Endothelial cell of umbilical vein (primary cell): ENCODE measurements at regions not wholly inside any gene's neighbourhood (a gene's known extent, or its start where the extent isn't known, plus 50 kb on each side); places are given as distances from the start of the nearest gene placed in this dataset.

Source experiments
- BruUV-seq: library from RNA; stranded (reverse); fragments of 400-500 nt; replicated peaks from 2 replicates; lab custom pipeline; 2021; lab: Mats Ljungman, UMichigan
- CTCF ChIA-PET: fragments of 300-600, 350-600 bp; sonication (Branson Sonifier 250); formaldehyde crosslinking; loops from one replicate; lab custom pipeline; 2021; ENCODE audit warnings: antibody characterized with exemption, inconsistent platforms; lab: Charles Lee
- POLR2A ChIA-PET: fragments of 300-600, 350-600 bp; sonication (Branson Sonifier 250); formaldehyde crosslinking; loops from one replicate; lab custom pipeline; 2021; ENCODE audit warnings: antibody characterized with exemption, inconsistent platforms; lab: Charles Lee
- DNase-seq: peaks from one replicate; pipeline ENCODE4 v3.0.0-alpha.2; 2011; ENCODE audit warnings: low read depth, low spot score
- FAIRE-seq: peaks from 2 replicates; lab custom pipeline; 2011; peaks lifted over from hg19 to GRCh38; lab: Jason Lieb, UNC
- H2AFZ ChIP-seq: 2 replicates; pipeline ENCODE4 v1.6.0; 2012; ENCODE audit warnings: low read depth, low read length, control low read depth, inconsistent platforms
- H3K27ac ChIP-seq: 2 replicates; pipeline ENCODE4 v1.5.1; 2011; ENCODE audit warnings: low read depth, mild to moderate bottlenecking, control low read depth, low read length, moderate library complexity; ENCODE audit not compliant: insufficient read depth
- H3K27me3 ChIP-seq, 2 experiments: 2 replicates each; pipeline versions ENCODE4 v1.6.0 to v1.6.1; 2011; ENCODE audit warnings: low read length in 2 of 2, mixed read lengths in 1 of 2; ENCODE audit not compliant: control insufficient read depth in 2 of 2, insufficient read depth in 2 of 2
- H3K36me3 ChIP-seq, 2 experiments: 2 replicates in 1 of 2; 3 replicates in 1 of 2; pipeline ENCODE4 v1.5.1; 2011; ENCODE audit warnings: low read length in 2 of 2, mild to moderate bottlenecking in 1 of 2, moderate library complexity in 1 of 2; ENCODE audit not compliant: control insufficient read depth in 2 of 2, insufficient read depth in 2 of 2; ENCODE audit errors: extremely low read depth in 1 of 2
- H3K4me1 ChIP-seq: 3 replicates; pipeline ENCODE4 v1.5.1; 2011; ENCODE audit warnings: mild to moderate bottlenecking, low read length; ENCODE audit not compliant: control insufficient read depth, insufficient read depth; ENCODE audit errors: extremely low read depth
- H3K4me2 ChIP-seq: 2 replicates; pipeline ENCODE4 v1.6.1; 2011; ENCODE audit warnings: low read length, control low read depth, mixed read lengths; ENCODE audit not compliant: insufficient read depth
- H3K4me3 ChIP-seq, 3 experiments: fragments of 200-600 bp in 1 of 3; sonication (generic), shearing (Covaris generic) in 1 of 3; replicated peaks in 1 of 3; 2 replicates each; pipeline ENCODE4 v1.5.1; 2011 to 2016; ENCODE audit warnings: control low read depth in 3 of 3, low read length in 3 of 3, mild to moderate bottlenecking in 2 of 3, inconsistent platforms in 1 of 3, low read depth in 1 of 3, moderate library complexity in 1 of 3; ENCODE audit not compliant: insufficient read depth in 1 of 3
- H3K79me2 ChIP-seq: 2 replicates; pipeline ENCODE4 v1.6.0; 2012; ENCODE audit warnings: low read length, inconsistent platforms; ENCODE audit not compliant: control insufficient read depth, insufficient read depth
- H3K9ac ChIP-seq: replicated peaks from 2 replicates; pipeline ENCODE3; 2011; ENCODE audit warnings: low read length, control low read depth; ENCODE audit not compliant: insufficient read depth; ENCODE audit errors: extremely low read depth
- H3K9me1 ChIP-seq: replicated peaks from 3 replicates; pipeline ENCODE4 v1.6.0; 2011; ENCODE audit warnings: mild to moderate bottlenecking, low read length; ENCODE audit not compliant: control insufficient read depth, insufficient read depth; ENCODE audit errors: extremely low read depth
- H3K9me3 ChIP-seq: replicated peaks from 2 replicates; pipeline ENCODE4 v1.5.1; 2012; ENCODE audit warnings: low read length, inconsistent platforms; ENCODE audit not compliant: control insufficient read depth, insufficient read depth
- H4K20me1 ChIP-seq: replicated peaks from 2 replicates; pipeline ENCODE3; 2011; ENCODE audit warnings: mild to moderate bottlenecking, low read length; ENCODE audit not compliant: control insufficient read depth, insufficient read depth; ENCODE audit errors: extremely low read depth
- EZH2 ChIP-seq: IDR thresholded peaks from 2 replicates; pipeline ENCODE4 v1.6.1; 2012; ENCODE audit warnings: borderline replicate concordance, low read depth, mild to moderate bottlenecking, moderate library complexity, low read length, inconsistent platforms; ENCODE audit not compliant: severe bottlenecking
- FOS ChIP-seq: IDR thresholded peaks from 2 replicates; pipeline ENCODE4 v1.6.1; 2011; ENCODE audit warnings: mild to moderate bottlenecking, low read length, moderate library complexity, borderline replicate concordance; ENCODE audit not compliant: insufficient read depth
- GATA2 ChIP-seq: IDR thresholded peaks from 2 replicates; pipeline ENCODE4 v1.7.0; 2011; ENCODE audit warnings: low read depth, mild to moderate bottlenecking, moderate library complexity, mixed read lengths, low read length; ENCODE audit not compliant: insufficient read length, insufficient read depth
- JUN ChIP-seq: IDR thresholded peaks from 2 replicates; pipeline ENCODE4 v1.6.1; 2011; ENCODE audit warnings: borderline replicate concordance, low read depth; ENCODE audit not compliant: insufficient read length, insufficient read depth
- MYC ChIP-seq: IDR thresholded peaks from one replicate; pipeline ENCODE4 v1.6.1; 2011; ENCODE audit warnings: mild to moderate bottlenecking, low read depth, low read length
- POLR2A ChIP-seq: IDR thresholded peaks from 2 replicates; pipeline ENCODE4 v1.6.1; 2012; ENCODE audit warnings: low read depth, mild to moderate bottlenecking, control low read depth, low read length
- POLR2AphosphoS5 ChIP-seq: IDR thresholded peaks from 2 replicates; pipeline ENCODE4 v1.6.1; 2012; ENCODE audit warnings: low read depth, mild to moderate bottlenecking, control low read depth, low read length, moderate library complexity; ENCODE audit not compliant: insufficient read depth
- dilution Hi-C: fragments of 300-500 bp; cut with MboI; formaldehyde crosslinking; loops from one replicate; pipeline ENCODE4 v1.15.0; 2019; ENCODE audit warnings: low sequenced_read_pairs; ENCODE audit not compliant: extremely low pct_ligation_motif_present
- intact Hi-C: fragments of 100-400 bp; cut with micrococcal nuclease; formaldehyde crosslinking; loops from one replicate; pipeline ENCODE4 v1.10.0; 2022
- TF ChIP-seq, protein P1 (sequence below): IDR thresholded peaks from 2 replicates; pipeline ENCODE4 v1.6.1; 2011; ENCODE audit not compliant: insufficient read depth, insufficient read length
- TF ChIP-seq, protein P2 (sequence below), 2 donors: IDR thresholded peaks; 1 replicate in 1 of 2; 2 replicates in 1 of 2; pipeline ENCODE4 v1.5.1; 2011; ENCODE audit warnings: low read length in 2 of 2, mild to moderate bottlenecking in 2 of 2, moderate library complexity in 2 of 2, control low read depth in 1 of 2, inconsistent platforms in 1 of 2, low read depth in 1 of 2; ENCODE audit not compliant: insufficient read depth in 1 of 2; ENCODE audit errors: extremely low read depth in 1 of 2

DNA sequence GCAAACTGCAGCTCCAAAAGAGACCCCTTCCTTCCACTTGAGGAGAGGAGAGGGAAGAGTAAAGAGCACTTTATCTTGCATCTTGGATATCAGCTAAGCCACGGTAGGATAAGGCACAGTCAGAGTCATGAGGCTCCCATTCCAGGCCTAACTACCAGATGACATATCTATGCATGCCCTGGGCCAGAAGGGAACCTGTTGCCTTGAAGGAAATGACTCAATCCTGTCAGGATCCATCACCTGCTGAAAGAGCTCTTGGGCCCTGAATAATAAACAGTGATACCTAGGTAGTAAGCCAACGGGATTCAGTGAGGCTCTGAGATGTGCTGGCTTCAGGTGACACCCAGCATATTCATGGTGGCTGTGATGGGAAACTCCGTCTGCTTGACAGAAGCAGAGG, 118.5 kb upstream of the EPHA3 start:
- TF ChIP-seq MYC (no peak), POLR2A (no peak), EZH2 (no peak), POLR2AphosphoS5 (no peak), GATA2 (no peak), FOS (no peak), JUN (no peak)
- TF ChIP-seq, protein P1, sequence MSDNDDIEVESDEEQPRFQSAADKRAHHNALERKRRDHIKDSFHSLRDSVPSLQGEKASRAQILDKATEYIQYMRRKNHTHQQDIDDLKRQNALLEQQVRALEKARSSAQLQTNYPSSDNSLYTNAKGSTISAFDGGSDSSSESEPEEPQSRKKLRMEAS: no peak
- TF ChIP-seq, protein P2, sequence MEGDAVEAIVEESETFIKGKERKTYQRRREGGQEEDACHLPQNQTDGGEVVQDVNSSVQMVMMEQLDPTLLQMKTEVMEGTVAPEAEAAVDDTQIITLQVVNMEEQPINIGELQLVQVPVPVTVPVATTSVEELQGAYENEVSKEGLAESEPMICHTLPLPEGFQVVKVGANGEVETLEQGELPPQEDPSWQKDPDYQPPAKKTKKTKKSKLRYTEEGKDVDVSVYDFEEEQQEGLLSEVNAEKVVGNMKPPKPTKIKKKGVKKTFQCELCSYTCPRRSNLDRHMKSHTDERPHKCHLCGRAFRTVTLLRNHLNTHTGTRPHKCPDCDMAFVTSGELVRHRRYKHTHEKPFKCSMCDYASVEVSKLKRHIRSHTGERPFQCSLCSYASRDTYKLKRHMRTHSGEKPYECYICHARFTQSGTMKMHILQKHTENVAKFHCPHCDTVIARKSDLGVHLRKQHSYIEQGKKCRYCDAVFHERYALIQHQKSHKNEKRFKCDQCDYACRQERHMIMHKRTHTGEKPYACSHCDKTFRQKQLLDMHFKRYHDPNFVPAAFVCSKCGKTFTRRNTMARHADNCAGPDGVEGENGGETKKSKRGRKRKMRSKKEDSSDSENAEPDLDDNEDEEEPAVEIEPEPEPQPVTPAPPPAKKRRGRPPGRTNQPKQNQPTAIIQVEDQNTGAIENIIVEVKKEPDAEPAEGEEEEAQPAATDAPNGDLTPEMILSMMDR (IDR thresholded peaks at IDR 0.05; ENCODE audit: extremely low read depth in 1 of 2, insufficient read depth in 1 of 2, low read depth in 1 of 2, low read length in 2 of 2): no peak
- Histone ChIP-seq H3K27ac (no peak overlapping the region), H3K9me1 (no peaks in the 10 kb centered on the region), H3K79me2 (no peaks in the 10 kb centered on the region), H3K9ac (no peak overlapping the region), H3K27me3 (no peaks in the 10 kb centered on the region), H3K4me1 (no peaks in the 10 kb centered on the region), H2AFZ (no peak overlapping the region), H3K9me3 (peaks cover 3% of the 10 kb centered on the region), H3K4me2 (no peak overlapping the region), H3K36me3 (no peaks in the 10 kb centered on the region), H3K4me3 (no peak overlapping the region), H4K20me1 (no peaks in the 10 kb centered on the region)
- POLR2A ChIA-PET: no interaction called here
- BruUV-seq: no TSS peak
- DNase-seq (no peak), FAIRE-seq (no peak)
- intact Hi-C loops (no loop called here), dilution Hi-C loops (no loop called here)
- CTCF ChIA-PET: no interaction called here
